OCI-LY3 (cell line): ENCODE measurements at regions not wholly inside any gene's neighbourhood (a gene's known extent, or its start where the extent isn't known, plus 50 kb on each side); places are given as distances from the start of the nearest gene placed in this dataset.

Experiments used
- EZH2phosphoT487 ChIP-seq: fragments of 200-600 bp; shearing (Covaris generic); IDR thresholded peaks from 2 replicates; pipeline ENCODE4 v1.6.1; 2018; ENCODE audit warnings: antibody characterized with exemption, mixed run types, low read depth
- TF ChIP-seq, protein P1 (sequence below): fragments of 200-600, 300-600 bp; sonication (generic); IDR thresholded peaks from 2 replicates; pipeline ENCODE4 v1.5.1; 2014; ENCODE audit warnings: antibody characterized with exemption, low read length, low read depth

DNA sequence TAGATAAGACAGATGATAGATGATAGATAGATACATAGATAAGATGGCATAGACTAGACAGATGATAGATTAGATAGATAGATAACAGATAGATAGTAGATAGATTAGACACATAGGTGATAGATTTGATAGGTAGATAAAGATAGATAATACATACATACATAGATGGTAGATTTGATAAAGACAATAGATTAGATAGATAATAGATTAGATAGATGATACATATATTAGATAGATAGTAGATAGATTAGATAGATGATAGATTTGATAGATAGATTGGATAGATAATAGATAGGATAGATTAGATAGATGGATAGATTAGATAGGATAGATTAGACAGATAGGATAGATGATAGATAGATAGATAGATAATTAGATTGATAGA is 327.6 kb downstream of the BRD1 start:
- TF ChIP-seq, protein P1, sequence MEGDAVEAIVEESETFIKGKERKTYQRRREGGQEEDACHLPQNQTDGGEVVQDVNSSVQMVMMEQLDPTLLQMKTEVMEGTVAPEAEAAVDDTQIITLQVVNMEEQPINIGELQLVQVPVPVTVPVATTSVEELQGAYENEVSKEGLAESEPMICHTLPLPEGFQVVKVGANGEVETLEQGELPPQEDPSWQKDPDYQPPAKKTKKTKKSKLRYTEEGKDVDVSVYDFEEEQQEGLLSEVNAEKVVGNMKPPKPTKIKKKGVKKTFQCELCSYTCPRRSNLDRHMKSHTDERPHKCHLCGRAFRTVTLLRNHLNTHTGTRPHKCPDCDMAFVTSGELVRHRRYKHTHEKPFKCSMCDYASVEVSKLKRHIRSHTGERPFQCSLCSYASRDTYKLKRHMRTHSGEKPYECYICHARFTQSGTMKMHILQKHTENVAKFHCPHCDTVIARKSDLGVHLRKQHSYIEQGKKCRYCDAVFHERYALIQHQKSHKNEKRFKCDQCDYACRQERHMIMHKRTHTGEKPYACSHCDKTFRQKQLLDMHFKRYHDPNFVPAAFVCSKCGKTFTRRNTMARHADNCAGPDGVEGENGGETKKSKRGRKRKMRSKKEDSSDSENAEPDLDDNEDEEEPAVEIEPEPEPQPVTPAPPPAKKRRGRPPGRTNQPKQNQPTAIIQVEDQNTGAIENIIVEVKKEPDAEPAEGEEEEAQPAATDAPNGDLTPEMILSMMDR: no peak
- TF ChIP-seq EZH2phosphoT487: no peak
